ENCODE measurements at regions not wholly inside any gene's neighbourhood (a gene's known extent, or its start where the extent isn't known, plus 50 kb on each side); places are given as distances from the start of the nearest gene placed in this dataset.

DNA sequence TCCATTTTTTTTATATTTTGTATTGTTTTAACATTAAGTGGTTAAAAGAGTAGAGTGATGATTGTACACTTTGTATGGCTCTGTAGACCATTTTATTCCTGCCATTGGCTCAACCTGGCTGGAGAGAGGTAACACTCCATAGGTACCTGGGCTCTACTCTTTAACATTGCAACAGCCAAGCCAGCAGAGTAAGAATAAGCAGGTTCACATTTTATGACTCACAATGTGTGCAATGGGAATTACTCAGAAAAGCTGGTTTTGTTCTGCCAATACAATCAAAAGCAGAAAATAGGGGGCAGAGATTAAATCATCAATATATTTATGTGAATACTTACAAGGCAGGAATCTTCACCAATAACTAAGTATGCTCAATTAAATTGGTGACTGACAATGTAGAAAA, 1324.0 kb downstream of the AMY1C start:
- no peak for ATAC-seq (ENCODE audit: low read depth)
- ChIA-PET POLR2A (no interaction called here), CTCF (no interaction called here)
- H3K27ac ChIP-seq (ENCODE audit: low read length in 2 of 2): no peak overlapping the region
- H3K27me3 Mint-ChIP-seq: no peaks in the 10 kb centered on the region
- no peak overlapping the region for H3K4me3 ChIP-seq (ENCODE audit: control extremely low read depth in 1 of 5, extremely low read depth in 1 of 5, insufficient read depth in 1 of 5, low read depth in 2 of 5, low read length in 4 of 5)
- H3K79me2 ChIP-seq (ENCODE audit: control insufficient read depth, insufficient read depth, low read length): no peaks in the 10 kb centered on the region
- H3K9me3 Mint-ChIP-seq (ENCODE audit: insufficient read depth): no peaks in the 10 kb centered on the region
- intact Hi-C loops (cut with micrococcal nuclease): no loop called here
- no peak for TF ChIP-seq CTCF (IDR thresholded peaks at IDR 0.05)
- no peak for TF ChIP-seq EZH2 (IDR thresholded peaks at IDR 0.05; ENCODE audit: borderline replicate concordance, insufficient read depth, low read depth, low read length, poor library complexity, severe bottlenecking)
- no peak overlapping the region for H3K4me2 ChIP-seq (replicated peaks; ENCODE audit: low read depth, low read length, poor library complexity, severe bottlenecking)
- no peak overlapping the region for H2AFZ ChIP-seq (ENCODE audit: insufficient read depth, low read depth, low read length, poor library complexity, severe bottlenecking)
- H3K36me3 ChIP-seq (replicated peaks in 1 of 2; ENCODE audit: control extremely low read depth in 1 of 2, control insufficient read depth in 1 of 2, extremely low read depth in 1 of 2, insufficient read depth in 2 of 2, low read length in 1 of 2): no peaks in the 10 kb centered on the region
- no peaks in the 10 kb centered on the region for H3K27me3 ChIP-seq (replicated peaks in 1 of 4; ENCODE audit: control extremely low read depth in 1 of 4, control insufficient read depth in 3 of 4, insufficient read depth in 4 of 4, low read length in 3 of 4)
- H3K4me1 Mint-ChIP-seq: no peaks in the 10 kb centered on the region
- H3K4me1 ChIP-seq (ENCODE audit: control insufficient read depth in 2 of 2, insufficient read depth in 2 of 2, low read length in 2 of 2): no peaks in the 10 kb centered on the region
- no peak overlapping the region for H3K4me3 Mint-ChIP-seq
- H4K20me1 ChIP-seq (ENCODE audit: control insufficient read depth, insufficient read depth, low read length, poor library complexity, severe bottlenecking): no peaks in the 10 kb centered on the region
- H3K9me3 ChIP-seq (ENCODE audit: control extremely low read depth in 1 of 3, control insufficient read depth in 2 of 3, insufficient read depth in 1 of 3, low read length in 2 of 3): peaks cover 0 to 1% (median 0%) of the 10 kb centered on the region in 3 donors
- no peak overlapping the region for H3K27ac Mint-ChIP-seq
- DNase-seq: no peak
- H3K9ac ChIP-seq (ENCODE audit: low read length): no peak overlapping the region

GRCh38 chr1:105083611-105084010, 1333.9 kb downstream of the AMY1C start:
- H3K9me3 Mint-ChIP-seq (ENCODE audit: insufficient read depth): peaks cover 1% of the 10 kb centered on the region
- H3K4me1 Mint-ChIP-seq: no peaks in the 10 kb centered on the region
- DNase-seq (no peak), ATAC-seq (ENCODE audit: low read depth) (no peak)
- H3K36me3 ChIP-seq (replicated peaks in 1 of 2; ENCODE audit: control extremely low read depth in 1 of 2, control insufficient read depth in 1 of 2, extremely low read depth in 1 of 2, insufficient read depth in 2 of 2, low read length in 1 of 2): no peaks in the 10 kb centered on the region
- H3K27ac Mint-ChIP-seq: no peak overlapping the region
- no peak overlapping the region for H3K4me3 ChIP-seq (ENCODE audit: control extremely low read depth in 1 of 5, extremely low read depth in 1 of 5, insufficient read depth in 1 of 5, low read depth in 2 of 5, low read length in 4 of 5)
- no peak overlapping the region for H3K9ac ChIP-seq (ENCODE audit: low read length)
- no peaks in the 10 kb centered on the region for H4K20me1 ChIP-seq (ENCODE audit: control insufficient read depth, insufficient read depth, low read length, poor library complexity, severe bottlenecking)
- WGBS (ENCODE audit: insufficient coverage): no CpG with 5 or more reads among the region's 4 CpGs
- H3K27me3 ChIP-seq (replicated peaks in 1 of 4; ENCODE audit: control extremely low read depth in 1 of 4, control insufficient read depth in 3 of 4, insufficient read depth in 4 of 4, low read length in 3 of 4): no peaks in the 10 kb centered on the region
- ChIA-PET POLR2A (no interaction called here), CTCF (no interaction called here)
- TF ChIP-seq EZH2 (IDR thresholded peaks at IDR 0.05; ENCODE audit: borderline replicate concordance, insufficient read depth, low read depth, low read length, poor library complexity, severe bottlenecking) (no peak), CTCF (IDR thresholded peaks at IDR 0.05) (no peak)
- no peaks in the 10 kb centered on the region for H3K4me1 ChIP-seq (ENCODE audit: control insufficient read depth in 2 of 2, insufficient read depth in 2 of 2, low read length in 2 of 2)
- H3K4me3 Mint-ChIP-seq: no peak overlapping the region
- H3K27ac ChIP-seq (ENCODE audit: low read length in 2 of 2): no peak overlapping the region
- H3K27me3 Mint-ChIP-seq: no peaks in the 10 kb centered on the region
- no peak overlapping the region for H3K4me2 ChIP-seq (replicated peaks; ENCODE audit: low read depth, low read length, poor library complexity, severe bottlenecking)
- intact Hi-C loops (cut with micrococcal nuclease): no loop called here
- no peak overlapping the region for H2AFZ ChIP-seq (ENCODE audit: insufficient read depth, low read depth, low read length, poor library complexity, severe bottlenecking)
- no peaks in the 10 kb centered on the region for H3K9me3 ChIP-seq (ENCODE audit: control extremely low read depth in 1 of 3, control insufficient read depth in 2 of 3, insufficient read depth in 1 of 3, low read length in 2 of 3)
- no peaks in the 10 kb centered on the region for H3K79me2 ChIP-seq (ENCODE audit: control insufficient read depth, insufficient read depth, low read length)
